Uterus (tissue), 3 donors: ENCODE measurements at regions not wholly inside any gene's neighbourhood (a gene's known extent, or its start where the extent isn't known, plus 50 kb on each side); places are given as distances from the start of the nearest gene placed in this dataset.
A peak's percentile ranks its signal among the peaks of the same experiment; 100 is the strongest.

Source experiments
- DNase-seq, 2 donors: peaks; one replicate each; pipeline ENCODE4 v3.0.0-alpha.2; 2019 to 2020
- H3K27ac ChIP-seq, 2 donors: fragments of 200-600 bp; sonication (generic); 1 replicate in 1 of 2; 2 replicates in 1 of 2; pipeline ENCODE4 v1.5.1; 2016 to 2018
- H3K27me3 ChIP-seq, 2 donors: fragments of 200-600 bp; sonication (generic); one replicate each; pipeline ENCODE4 v1.5.1; 2018 to 2019; ENCODE audit warnings: control low read depth in 1 of 2
- H3K36me3 ChIP-seq, 2 donors: fragments of 200-600 bp; sonication (generic); one replicate each; pipeline ENCODE4 v1.5.1; 2019; ENCODE audit warnings: control low read depth in 1 of 2
- H3K4me1 ChIP-seq, 2 donors: fragments of 200-600 bp; sonication (generic); one replicate each; pipeline ENCODE4 v1.5.1; 2018 to 2019; ENCODE audit warnings: control low read depth in 1 of 2
- H3K4me3 ChIP-seq, 2 donors: fragments of 200-600 bp; sonication (generic); 1 replicate in 1 of 2; 2 replicates in 1 of 2; pipeline ENCODE4 v1.5.1; 2018 to 2019; ENCODE audit warnings: mild to moderate bottlenecking in 1 of 2
- H3K9me3 ChIP-seq, 2 donors: fragments of 200-600 bp; sonication (generic); one replicate each; pipeline ENCODE4 v1.5.1; 2019; ENCODE audit warnings: control low read depth in 1 of 2
- POLR2A ChIP-seq, 2 donors: fragments of 450-650 bp; IDR thresholded peaks; one replicate each; pipeline ENCODE4 v1.6.1; 2016; ENCODE audit warnings: antibody characterized with exemption in 2 of 2, mild to moderate bottlenecking in 1 of 2, moderate library complexity in 1 of 2
- intact Hi-C: fragments of 100-400 bp; cut with DNase I; formaldehyde crosslinking; loops from one replicate; pipeline ENCODE4 v1.15.1; 2023; ENCODE audit warnings: low total_unique reads
- TF ChIP-seq, protein P1 (sequence below), 4 experiments: fragments of 200-600 bp in 2 of 4; fragments of 450-650 bp in 2 of 4; sonication (generic) in 2 of 4; IDR thresholded peaks; one replicate each; pipeline ENCODE4 v1.5.1; 2016 to 2019; ENCODE audit warnings: antibody characterized with exemption in 4 of 4, mild to moderate bottlenecking in 2 of 4, moderate library complexity in 1 of 4
- donor health status: DM: yes; HTN: yes; CAD: no.

DNA sequence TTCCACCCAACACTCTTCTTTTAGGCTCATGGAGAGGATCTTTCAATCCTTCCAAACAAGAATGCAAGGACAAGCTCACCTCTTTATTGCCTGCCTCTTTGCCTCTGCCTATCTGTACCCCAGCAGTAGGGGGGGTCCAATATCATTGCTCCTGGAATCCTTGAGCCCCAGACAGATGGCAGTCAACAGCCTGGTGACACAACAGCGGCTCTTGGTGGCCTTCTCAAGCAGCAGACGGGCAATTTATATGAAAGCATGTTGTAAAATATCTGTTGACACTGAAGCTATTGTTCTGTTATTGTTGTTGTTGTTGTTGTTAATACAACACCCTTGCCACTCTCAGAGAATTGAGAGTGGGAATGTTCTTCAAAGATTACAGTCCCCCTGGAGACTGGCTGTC is 480.0 kb upstream of the CADM1 start:
- Histone ChIP-seq H3K27ac (no peak overlapping the region), H3K27me3 (no peaks in the 10 kb centered on the region), H3K36me3 (no peaks in the 10 kb centered on the region), H3K9me3 (no peaks in the 10 kb centered on the region), H3K4me3 (no peak overlapping the region), H3K4me1 (peaks cover 0 to 11% of the 10 kb centered on the region in 2 donors)
- no peak for TF ChIP-seq POLR2A (IDR thresholded peaks at IDR 0.05)
- TF ChIP-seq, protein P1, sequence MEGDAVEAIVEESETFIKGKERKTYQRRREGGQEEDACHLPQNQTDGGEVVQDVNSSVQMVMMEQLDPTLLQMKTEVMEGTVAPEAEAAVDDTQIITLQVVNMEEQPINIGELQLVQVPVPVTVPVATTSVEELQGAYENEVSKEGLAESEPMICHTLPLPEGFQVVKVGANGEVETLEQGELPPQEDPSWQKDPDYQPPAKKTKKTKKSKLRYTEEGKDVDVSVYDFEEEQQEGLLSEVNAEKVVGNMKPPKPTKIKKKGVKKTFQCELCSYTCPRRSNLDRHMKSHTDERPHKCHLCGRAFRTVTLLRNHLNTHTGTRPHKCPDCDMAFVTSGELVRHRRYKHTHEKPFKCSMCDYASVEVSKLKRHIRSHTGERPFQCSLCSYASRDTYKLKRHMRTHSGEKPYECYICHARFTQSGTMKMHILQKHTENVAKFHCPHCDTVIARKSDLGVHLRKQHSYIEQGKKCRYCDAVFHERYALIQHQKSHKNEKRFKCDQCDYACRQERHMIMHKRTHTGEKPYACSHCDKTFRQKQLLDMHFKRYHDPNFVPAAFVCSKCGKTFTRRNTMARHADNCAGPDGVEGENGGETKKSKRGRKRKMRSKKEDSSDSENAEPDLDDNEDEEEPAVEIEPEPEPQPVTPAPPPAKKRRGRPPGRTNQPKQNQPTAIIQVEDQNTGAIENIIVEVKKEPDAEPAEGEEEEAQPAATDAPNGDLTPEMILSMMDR (IDR thresholded peaks at IDR 0.05), result no peak
- intact Hi-C loops, result no loop called here
- DNase-seq, result no peak

DNA sequence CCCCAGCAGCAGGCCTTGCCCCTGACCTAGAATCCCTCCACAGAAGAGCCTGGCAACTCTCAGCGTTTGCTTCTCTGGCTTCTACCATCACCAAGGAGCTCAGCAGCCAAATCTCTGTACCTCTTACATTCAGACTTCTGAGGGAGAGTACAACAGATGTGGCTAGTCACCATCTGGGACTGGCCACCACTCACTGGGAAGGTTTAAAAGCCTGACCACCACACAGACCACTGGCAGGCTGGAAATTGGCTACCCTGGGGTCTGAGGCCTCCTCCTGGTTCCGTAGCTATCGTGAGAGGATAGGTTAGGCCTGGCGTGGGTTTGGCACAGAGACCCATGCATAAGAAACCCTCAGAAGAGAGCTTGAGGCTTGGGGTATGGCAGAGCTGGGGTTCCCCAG is 478.5 kb upstream of the CADM1 start:
- intact Hi-C loops, result no loop called here

DNA sequence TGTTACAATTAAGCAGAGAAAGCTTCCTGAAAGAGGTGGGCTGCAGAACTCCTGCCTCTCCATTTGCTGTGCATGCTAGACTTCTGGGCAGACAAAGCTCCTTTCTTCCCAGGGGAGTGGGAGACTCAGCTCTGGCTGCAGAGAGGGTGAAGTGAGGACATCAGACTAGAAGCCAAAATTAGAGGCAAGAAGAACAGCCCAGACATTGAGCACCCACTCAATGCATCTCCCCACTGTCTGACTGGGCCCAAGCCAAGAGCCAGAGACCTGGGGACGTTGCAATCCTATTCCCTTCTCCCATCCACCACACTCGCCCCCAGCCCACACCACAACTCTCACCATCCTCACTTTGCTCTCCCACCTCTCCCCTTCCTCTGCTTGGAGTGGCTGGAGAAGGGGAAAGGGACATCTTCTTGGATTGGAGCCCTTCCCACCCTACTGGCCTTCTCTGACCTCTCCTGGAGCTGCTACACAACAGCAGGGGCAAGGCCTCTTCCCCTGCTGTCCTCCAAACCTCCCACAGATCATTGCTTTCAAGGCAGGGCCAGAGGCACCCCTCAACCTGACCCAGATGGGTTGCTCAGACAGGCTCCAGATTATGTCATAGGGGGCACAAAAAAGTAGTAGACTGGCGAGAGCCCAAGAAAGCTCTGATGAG is 477.7 kb upstream of the CADM1 start:
- intact Hi-C loops, result no loop called here
- Histone ChIP-seq H3K36me3 (no peaks in the 10 kb centered on the region), H3K4me1 (peaks cover 0 to 11% of the 10 kb centered on the region in 2 donors), H3K9me3 (no peaks in the 10 kb centered on the region), H3K4me3 (no peak overlapping the region), H3K27ac (no peak overlapping the region), H3K27me3 (no peaks in the 10 kb centered on the region)
- no peak for TF ChIP-seq POLR2A (IDR thresholded peaks at IDR 0.05)
- TF ChIP-seq, protein P1 (IDR thresholded peaks at IDR 0.05), result no peak
- DNase-seq, result no peak

More for the DNA sequence above, 478.5 kb upstream of the CADM1 start:
- H3K36me3 ChIP-seq, result no peaks in the 10 kb centered on the region
- H3K27ac ChIP-seq, result no peak overlapping the region
- H3K4me1 ChIP-seq, result peaks cover 0 to 11% of the 10 kb centered on the region in 2 donors
- no peak for DNase-seq
- no peak for TF ChIP-seq POLR2A (IDR thresholded peaks at IDR 0.05)
- TF ChIP-seq, protein P1 (IDR thresholded peaks at IDR 0.05), result no peak
- no peaks in the 10 kb centered on the region for H3K9me3 ChIP-seq
- no peak overlapping the region for H3K4me3 ChIP-seq
- no peaks in the 10 kb centered on the region for H3K27me3 ChIP-seq

DNA sequence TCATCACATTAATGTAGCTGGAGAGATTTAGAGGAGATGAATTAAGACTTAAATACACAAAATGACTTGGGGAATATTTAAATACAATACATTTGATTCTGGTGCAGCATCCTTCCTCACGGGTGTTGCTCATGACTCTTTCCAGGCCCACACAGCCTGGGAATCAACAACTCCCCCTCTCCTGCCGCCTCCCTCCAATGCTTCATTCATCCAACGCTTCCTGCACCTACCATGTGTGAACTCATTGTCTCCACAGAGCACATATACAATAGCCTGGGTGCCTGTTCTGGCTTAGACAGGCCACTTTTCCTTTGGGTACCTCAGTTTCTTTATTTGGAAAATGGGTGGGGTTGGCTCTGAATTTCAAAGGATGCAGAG is 476.9 kb upstream of the CADM1 start:
- Histone ChIP-seq H3K4me1 (peaks cover 0 to 11% of the 10 kb centered on the region in 2 donors), H3K27me3 (no peaks in the 10 kb centered on the region), H3K4me3 (no peak overlapping the region), H3K27ac (peak overlapping the region; percentile 4 to 52), H3K9me3 (no peaks in the 10 kb centered on the region), H3K36me3 (no peaks in the 10 kb centered on the region)
- intact Hi-C loops, result no loop called here
- DNase-seq, result peak in 1 of 2 donors; percentile 25
- TF ChIP-seq POLR2A (IDR thresholded peaks at IDR 0.05), result no peak
- TF ChIP-seq, protein P1 (IDR thresholded peaks at IDR 0.05), result no peak

DNA sequence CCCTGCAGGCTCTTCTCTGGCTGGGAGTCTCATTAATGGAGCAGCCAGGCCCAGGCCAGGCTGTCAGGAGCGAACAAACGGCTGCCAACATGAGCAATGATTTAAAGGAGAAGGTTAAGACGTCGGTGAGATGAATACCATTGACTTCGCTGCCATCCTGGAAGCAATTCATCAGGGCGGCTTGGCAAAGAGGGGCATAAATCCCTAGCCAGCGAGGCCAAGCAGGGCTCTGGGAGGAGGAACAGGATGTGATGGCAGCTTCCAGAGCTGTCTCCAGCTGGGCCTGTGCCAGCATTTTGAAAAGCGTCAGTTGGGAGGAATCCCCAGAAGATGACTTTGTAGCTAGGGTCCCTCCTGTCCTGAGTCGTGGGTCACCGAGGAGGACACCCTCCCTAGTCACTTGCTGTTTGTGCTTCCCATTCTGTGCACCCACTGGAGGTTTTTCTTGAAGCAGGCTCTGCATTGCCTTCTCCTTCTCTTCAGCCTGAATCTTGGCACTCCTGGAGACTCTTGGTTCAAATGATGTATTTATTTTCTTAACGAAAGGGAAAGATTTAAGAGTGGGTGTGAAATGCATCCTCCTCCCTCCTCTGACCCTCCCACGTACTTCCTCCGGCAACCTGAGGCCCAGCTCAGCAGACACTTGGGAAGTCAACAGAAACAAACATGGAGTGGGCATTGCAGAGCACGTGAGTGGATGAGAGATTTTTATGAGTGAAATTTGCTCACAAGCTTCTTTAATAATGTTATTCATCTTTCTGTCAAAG is 476.3 kb upstream of the CADM1 start:
- Histone ChIP-seq H3K27ac (peak overlapping the region; percentile 36 to 52), H3K27me3 (no peaks in the 10 kb centered on the region), H3K4me1 (peaks cover 0 to 11% of the 10 kb centered on the region in 2 donors), H3K36me3 (no peaks in the 10 kb centered on the region), H3K4me3 (no peak overlapping the region), H3K9me3 (no peaks in the 10 kb centered on the region)
- DNase-seq, result peak; percentile 50 to 51
- TF ChIP-seq, protein P1 (IDR thresholded peaks at IDR 0.05), result no peak
- TF ChIP-seq POLR2A (IDR thresholded peaks at IDR 0.05), result no peak
- intact Hi-C loops, result no loop called here
